ENCODE measurements at regions not wholly inside any gene's neighbourhood (a gene's known extent, or its start where the extent isn't known, plus 50 kb on each side); places are given as distances from the start of the nearest gene placed in this dataset.

GRCh38 chr3:20264900-20265567 lies 79.0 kb upstream of the SGO1 start:
- TF ChIP-seq TOX (CRISPR knock-in tag; IDR thresholded peaks at IDR 0.05; ENCODE audit: borderline replicate concordance) (no peak), TCF4 (CRISPR knock-in tag; IDR thresholded peaks at IDR 0.05; ENCODE audit: borderline replicate concordance) (no peak), ZNF8 (CRISPR knock-in tag; IDR thresholded peaks at IDR 0.05) (no peak), GLIS3 (CRISPR knock-in tag; IDR thresholded peaks at IDR 0.05) (no peak), ZFP3 (CRISPR knock-in tag; IDR thresholded peaks at IDR 0.05) (no peak), CREB5 (CRISPR knock-in tag; IDR thresholded peaks at IDR 0.05; ENCODE audit: low read depth) (no peak), PATZ1 (CRISPR knock-in tag; IDR thresholded peaks at IDR 0.05; ENCODE audit: borderline replicate concordance) (no peak), POU6F1 (CRISPR knock-in tag; IDR thresholded peaks at IDR 0.05; ENCODE audit: borderline replicate concordance, low read depth) (no peak), ZFP30 (CRISPR knock-in tag; IDR thresholded peaks at IDR 0.05) (no peak), ARNTL (CRISPR knock-in tag; IDR thresholded peaks at IDR 0.05; ENCODE audit: borderline replicate concordance, low read depth) (no peak), CSRNP3 (CRISPR knock-in tag; IDR thresholded peaks at IDR 0.05) (no peak)

Measured in SK-N-SH treated with all-trans-retinoic acid at 6 μM for 48 hours (cell line).